Coronary artery (tissue), 2 donors: ENCODE measurements at regions not wholly inside any gene's neighbourhood (a gene's known extent, or its start where the extent isn't known, plus 50 kb on each side); places are given as distances from the start of the nearest gene placed in this dataset.

ENCODE experiments used
- DNase-seq: peaks from one replicate; pipeline ENCODE4 v3.0.0-alpha.2; 2017; ENCODE audit warnings: low spot score
- H3K27ac ChIP-seq, 2 donors: fragments of 200-600 bp; sonication (generic); one replicate each; pipeline ENCODE4 v1.5.1; 2016 to 2019
- H3K4me3 ChIP-seq: fragments of 200-600 bp; sonication (generic); 2 replicates; pipeline ENCODE4 v1.5.1; 2016; ENCODE audit warnings: mild to moderate bottlenecking, moderate library complexity
- TF ChIP-seq, protein P1 (sequence below): fragments of 200-600 bp; sonication (generic); IDR thresholded peaks from one replicate; pipeline ENCODE4 v1.5.1; 2019; ENCODE audit warnings: antibody characterized with exemption

DNA sequence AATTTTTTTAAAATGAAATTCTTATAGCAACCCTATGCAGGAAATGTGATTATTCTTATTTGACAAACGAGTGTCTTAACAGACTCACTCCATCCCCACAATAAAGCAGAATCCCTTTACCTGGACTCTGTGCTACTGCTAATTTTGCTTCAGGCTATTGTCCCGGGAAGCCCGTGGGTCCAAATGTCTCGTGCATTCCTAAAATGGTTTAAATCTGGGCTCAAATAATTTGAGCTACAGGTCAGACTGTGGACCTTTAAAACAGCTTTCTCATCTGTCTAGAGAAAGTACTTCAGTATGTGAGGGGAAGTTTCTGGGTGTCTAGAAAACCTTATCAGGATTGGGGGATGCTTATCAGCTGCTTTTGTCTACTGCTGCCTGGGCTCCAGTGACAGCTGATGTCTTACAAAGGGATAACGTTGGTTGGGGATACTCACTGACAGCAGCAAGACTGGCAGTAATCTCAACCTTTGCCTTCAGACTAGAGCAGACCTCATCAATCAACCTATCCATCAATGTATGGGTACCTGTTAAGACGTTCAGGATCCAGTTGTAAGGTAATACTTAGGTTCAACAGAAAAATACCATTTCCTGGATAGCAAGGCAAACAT, 197.9 kb upstream of the CDH11 start:
- no peak overlapping the region for H3K4me3 ChIP-seq
- TF ChIP-seq, protein P1, sequence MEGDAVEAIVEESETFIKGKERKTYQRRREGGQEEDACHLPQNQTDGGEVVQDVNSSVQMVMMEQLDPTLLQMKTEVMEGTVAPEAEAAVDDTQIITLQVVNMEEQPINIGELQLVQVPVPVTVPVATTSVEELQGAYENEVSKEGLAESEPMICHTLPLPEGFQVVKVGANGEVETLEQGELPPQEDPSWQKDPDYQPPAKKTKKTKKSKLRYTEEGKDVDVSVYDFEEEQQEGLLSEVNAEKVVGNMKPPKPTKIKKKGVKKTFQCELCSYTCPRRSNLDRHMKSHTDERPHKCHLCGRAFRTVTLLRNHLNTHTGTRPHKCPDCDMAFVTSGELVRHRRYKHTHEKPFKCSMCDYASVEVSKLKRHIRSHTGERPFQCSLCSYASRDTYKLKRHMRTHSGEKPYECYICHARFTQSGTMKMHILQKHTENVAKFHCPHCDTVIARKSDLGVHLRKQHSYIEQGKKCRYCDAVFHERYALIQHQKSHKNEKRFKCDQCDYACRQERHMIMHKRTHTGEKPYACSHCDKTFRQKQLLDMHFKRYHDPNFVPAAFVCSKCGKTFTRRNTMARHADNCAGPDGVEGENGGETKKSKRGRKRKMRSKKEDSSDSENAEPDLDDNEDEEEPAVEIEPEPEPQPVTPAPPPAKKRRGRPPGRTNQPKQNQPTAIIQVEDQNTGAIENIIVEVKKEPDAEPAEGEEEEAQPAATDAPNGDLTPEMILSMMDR: no peak
- DNase-seq: no peak
- no peak overlapping the region for H3K27ac ChIP-seq

DNA sequence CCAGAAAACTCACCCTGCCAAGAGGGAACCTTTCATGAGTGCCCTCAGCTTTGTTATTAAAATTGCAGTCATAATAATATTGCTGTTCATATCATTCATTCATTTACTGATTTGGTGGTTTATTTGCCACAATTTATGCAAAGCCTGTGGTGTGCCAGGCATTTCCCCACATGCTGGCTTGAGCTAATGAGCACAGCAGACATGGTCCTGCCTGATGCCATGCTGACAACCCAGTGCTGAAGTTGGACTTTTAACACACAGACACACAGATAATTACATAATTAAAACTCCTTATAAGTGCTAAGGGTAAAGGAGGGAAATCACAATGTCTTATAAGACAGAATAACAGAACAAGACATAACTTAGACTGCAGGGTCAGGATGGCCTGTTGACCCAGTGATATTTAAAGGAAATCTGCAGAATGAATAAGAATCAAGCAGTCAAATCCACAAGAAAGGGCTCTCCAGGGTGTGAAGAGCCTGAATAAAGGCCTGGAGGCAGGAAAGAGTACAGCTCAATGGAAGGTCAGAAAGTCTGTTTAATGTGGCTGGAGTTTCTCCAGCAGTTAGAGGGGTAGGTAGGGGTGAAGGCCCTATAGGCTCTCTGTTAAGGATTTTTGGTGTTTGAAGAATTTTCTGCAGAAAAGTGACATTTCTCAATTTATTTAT, 196.9 kb upstream of the CDH11 start:
- DNase-seq: no peak
- no peak overlapping the region for H3K27ac ChIP-seq

DNA sequence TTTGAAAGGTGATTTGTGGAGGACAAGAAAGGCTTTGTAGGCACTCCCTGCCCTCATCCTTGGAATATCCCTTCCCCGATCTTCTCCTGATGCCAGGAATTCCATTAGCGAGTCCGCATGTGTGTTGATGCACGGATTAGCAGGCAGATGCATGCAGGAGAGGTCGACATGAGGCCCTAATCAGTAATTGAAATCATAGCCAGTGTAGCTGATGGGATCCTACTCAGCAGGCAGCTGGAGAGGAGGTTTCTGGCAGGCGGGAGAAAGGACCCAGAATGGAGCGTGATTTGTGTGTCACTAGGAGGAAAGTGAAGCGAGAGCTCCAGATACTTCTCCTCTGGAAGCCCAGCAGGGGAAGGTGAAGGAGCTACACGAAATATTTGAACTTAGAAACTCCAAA, 196.3 kb upstream of the CDH11 start:
- TF ChIP-seq, protein P1: no peak
- Histone ChIP-seq H3K27ac (no peak overlapping the region), H3K4me3 (no peak overlapping the region)
- no peak for DNase-seq

More for the DNA sequence above, 196.9 kb upstream of the CDH11 start:
- no peak overlapping the region for H3K4me3 ChIP-seq
- TF ChIP-seq, protein P1: no peak

DNA sequence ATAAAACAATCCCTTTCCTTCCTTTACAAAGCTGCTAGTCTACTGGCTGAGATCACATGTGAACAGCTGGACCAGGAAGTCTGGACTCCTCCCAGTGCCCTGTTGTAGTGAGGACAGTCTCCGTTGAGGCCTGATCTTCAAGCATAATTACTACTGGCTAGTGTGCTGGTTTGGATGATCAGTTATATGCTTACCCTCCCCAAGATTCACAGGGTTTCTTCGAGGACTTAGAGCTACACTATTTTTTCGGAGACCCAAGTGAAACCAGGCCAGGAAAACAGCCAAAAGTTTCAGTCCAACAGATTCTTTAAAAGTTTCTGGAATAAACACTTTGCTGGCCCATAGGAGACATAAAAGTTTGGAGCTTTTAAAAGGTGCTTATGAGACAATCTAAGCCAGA, 194.9 kb upstream of the CDH11 start:
- no peak overlapping the region for H3K4me3 ChIP-seq
- TF ChIP-seq, protein P1: no peak
- no peak for DNase-seq
- H3K27ac ChIP-seq: peak overlapping the region in 1 of 2 donors; percentile 44

DNA sequence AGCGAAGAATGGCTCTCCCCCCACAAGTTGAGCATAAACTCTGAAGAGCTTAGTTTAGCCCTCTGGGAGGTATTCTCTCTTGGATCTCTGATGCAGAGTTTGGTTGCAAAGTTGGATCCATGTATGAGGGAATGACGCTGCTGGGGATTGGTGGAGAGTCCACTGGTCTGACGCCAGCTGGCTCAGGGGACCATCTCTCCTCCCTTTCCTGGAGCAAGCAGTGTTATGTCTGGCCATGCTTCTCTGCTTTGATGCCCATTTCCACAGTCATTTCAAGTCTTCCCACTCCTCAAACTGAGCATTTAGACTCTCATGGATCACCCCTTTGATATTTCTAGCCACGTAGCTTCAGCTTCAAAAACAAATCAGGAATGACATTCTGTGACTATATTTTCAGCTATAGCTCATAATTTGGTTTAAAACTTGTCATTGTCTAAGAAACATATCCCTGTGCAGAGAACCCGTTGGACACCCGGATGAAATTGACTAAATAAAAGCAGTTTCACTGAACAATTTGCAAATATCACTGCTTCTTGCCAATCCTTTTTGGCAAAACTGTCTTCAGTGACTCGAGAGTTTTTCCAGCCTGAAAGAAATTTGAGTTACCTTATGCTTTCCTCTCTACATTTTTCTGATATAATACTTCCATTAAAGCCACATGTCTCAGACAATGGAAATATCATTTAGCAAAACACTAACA, 193.4 kb upstream of the CDH11 start:
- TF ChIP-seq, protein P1: no peak
- peak; percentile 83 for DNase-seq

DNA sequence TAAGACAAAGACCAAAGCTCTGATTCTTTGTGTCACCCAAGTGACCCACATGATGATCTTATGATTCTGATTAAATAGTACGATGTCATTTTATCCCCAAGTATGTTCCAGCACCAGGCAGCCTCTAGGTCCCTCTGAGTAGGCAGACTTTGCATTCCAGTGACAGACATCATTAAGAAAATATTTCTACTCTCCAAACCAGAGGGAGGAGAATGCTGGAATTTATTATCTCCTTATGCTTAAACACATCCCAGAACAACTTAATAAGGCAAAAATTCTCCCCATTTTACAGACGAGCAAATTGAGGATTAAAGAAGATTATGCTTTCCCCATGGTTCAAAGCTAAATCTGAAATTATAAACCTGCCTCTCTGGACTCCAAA, 192.8 kb upstream of the CDH11 start:
- peak overlapping the region; percentile 7 to 67 for H3K27ac ChIP-seq
- TF ChIP-seq, protein P1: no peak
- DNase-seq: no peak

More for the DNA sequence above, 193.4 kb upstream of the CDH11 start:
- Histone ChIP-seq H3K27ac (peak overlapping the region; percentile 7 to 67), H3K4me3 (peak overlapping the region; percentile 1)

More for the DNA sequence above, 192.8 kb upstream of the CDH11 start:
- H3K4me3 ChIP-seq: no peak overlapping the region
